ENCODE measurements at regions not wholly inside any gene's neighbourhood (a gene's known extent, or its start where the extent isn't known, plus 50 kb on each side); places are given as distances from the start of the nearest gene placed in this dataset.

DNA sequence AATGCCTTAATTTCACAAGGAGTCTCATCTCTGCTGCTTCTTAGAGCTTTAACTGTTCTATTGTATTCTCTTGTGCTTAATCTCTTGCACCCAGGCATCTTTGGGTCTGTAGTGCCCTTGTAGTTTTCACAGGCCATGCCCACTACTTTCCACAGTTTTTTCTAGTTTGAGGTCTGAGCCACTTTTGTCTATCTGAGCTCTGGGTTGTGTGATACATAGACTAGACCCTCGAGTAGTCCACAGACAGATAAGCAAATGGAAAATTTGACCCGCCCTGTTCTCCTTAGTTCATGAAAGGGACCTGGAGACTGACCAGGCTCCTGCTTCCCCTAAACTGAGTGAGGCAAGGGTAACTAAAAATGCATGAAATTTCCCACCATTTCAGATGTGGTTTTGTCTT, 466.8 kb upstream of the ZEB2 start:
- no peak overlapping the region for H3K4me3 ChIP-seq (ENCODE audit: low read depth in 1 of 2, low read length in 1 of 2)
- TF ChIP-seq, protein P1, sequence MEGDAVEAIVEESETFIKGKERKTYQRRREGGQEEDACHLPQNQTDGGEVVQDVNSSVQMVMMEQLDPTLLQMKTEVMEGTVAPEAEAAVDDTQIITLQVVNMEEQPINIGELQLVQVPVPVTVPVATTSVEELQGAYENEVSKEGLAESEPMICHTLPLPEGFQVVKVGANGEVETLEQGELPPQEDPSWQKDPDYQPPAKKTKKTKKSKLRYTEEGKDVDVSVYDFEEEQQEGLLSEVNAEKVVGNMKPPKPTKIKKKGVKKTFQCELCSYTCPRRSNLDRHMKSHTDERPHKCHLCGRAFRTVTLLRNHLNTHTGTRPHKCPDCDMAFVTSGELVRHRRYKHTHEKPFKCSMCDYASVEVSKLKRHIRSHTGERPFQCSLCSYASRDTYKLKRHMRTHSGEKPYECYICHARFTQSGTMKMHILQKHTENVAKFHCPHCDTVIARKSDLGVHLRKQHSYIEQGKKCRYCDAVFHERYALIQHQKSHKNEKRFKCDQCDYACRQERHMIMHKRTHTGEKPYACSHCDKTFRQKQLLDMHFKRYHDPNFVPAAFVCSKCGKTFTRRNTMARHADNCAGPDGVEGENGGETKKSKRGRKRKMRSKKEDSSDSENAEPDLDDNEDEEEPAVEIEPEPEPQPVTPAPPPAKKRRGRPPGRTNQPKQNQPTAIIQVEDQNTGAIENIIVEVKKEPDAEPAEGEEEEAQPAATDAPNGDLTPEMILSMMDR (IDR thresholded peaks at IDR 0.05) = no peak
- no peaks in the 10 kb centered on the region for H3K9me3 ChIP-seq

DNA sequence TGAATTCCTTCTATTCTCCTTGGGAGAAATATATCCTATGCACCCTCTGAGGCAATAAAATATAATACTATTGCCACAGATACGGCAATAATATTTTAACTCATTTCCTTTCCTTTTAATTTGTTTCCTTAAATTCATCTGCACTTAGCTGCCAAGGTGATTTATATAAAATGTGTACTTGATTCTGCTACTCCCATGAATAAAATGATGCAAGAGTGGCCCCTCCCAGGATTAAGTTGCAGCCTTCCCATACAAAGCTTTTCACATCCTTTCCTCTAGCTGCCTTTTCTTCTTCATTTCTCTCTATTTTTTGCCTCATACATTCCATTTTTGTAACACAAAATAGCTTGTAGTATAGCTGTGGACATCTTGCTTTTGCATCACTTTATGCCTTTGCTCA, 464.1 kb upstream of the ZEB2 start:
- TF ChIP-seq, protein P1 (IDR thresholded peaks at IDR 0.05) = no peak
- Histone ChIP-seq H3K27me3 (no peaks in the 10 kb centered on the region), H3K4me3 (ENCODE audit: low read depth in 1 of 2, low read length in 1 of 2) (no peak overlapping the region), H3K36me3 (no peaks in the 10 kb centered on the region), H3K27ac (no peak overlapping the region), H3K4me1 (ENCODE audit: control insufficient read depth in 1 of 2, insufficient read depth in 1 of 2, low read depth in 1 of 2, low read length in 1 of 2) (peaks cover 0 to 4% of the 10 kb centered on the region in 2 experiments), H3K9me3 (no peaks in the 10 kb centered on the region)

More for the DNA sequence above, 466.8 kb upstream of the ZEB2 start:
- H3K27me3 ChIP-seq = no peaks in the 10 kb centered on the region
- no peaks in the 10 kb centered on the region for H3K36me3 ChIP-seq
- no peak overlapping the region for H3K27ac ChIP-seq
- peaks cover 0 to 4% of the 10 kb centered on the region in 2 experiments for H3K4me1 ChIP-seq (ENCODE audit: control insufficient read depth in 1 of 2, insufficient read depth in 1 of 2, low read depth in 1 of 2, low read length in 1 of 2)

DNA sequence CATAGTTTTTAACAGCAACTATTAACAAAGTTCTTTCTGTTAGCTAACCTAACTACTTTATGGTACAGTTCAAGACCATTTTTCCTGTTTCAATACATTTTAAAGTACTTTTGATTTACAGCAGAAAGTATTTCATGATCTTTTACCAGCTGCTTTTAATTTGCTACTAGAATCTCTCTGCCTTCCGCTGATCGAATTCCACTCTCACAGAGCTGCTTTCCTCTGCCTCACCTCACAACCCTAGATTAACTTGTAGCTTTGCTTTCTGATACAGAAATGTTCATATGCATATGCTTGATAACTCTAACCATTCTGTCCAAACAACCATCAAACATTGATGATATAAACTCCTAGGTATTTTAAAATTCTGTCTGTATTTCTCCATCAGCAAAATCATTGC, 463.2 kb upstream of the ZEB2 start:
- no peaks in the 10 kb centered on the region for H3K4me1 ChIP-seq (ENCODE audit: control insufficient read depth in 1 of 2, insufficient read depth in 1 of 2, low read depth in 1 of 2, low read length in 1 of 2)
- H3K36me3 ChIP-seq = no peaks in the 10 kb centered on the region
- TF ChIP-seq, protein P1 (IDR thresholded peaks at IDR 0.05) = no peak
- no peaks in the 10 kb centered on the region for H3K27me3 ChIP-seq
- no peak overlapping the region for H3K4me3 ChIP-seq (ENCODE audit: low read depth in 1 of 2, low read length in 1 of 2)
- no peak overlapping the region for H3K27ac ChIP-seq
- H3K9me3 ChIP-seq = no peaks in the 10 kb centered on the region

DNA sequence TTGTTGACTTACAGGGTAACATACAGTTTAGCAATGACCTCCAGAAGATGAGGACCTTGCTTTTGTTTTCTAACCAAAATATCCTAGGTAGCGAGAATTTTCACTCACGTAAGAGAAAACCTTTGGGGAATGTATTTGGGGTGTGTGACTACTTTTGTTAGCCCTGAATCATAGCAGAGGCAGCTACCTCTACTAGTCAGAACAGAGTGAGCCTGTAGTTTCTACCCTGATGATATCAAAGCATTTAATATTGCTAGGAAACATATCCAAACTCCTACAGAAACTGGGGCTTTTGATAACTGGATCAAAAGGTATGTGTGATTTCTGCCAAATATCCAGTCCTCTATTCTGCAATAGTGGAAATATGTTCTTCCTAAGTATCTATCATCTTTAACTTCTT, 462.6 kb upstream of the ZEB2 start:
- no peak overlapping the region for H3K27ac ChIP-seq
- no peaks in the 10 kb centered on the region for H3K4me1 ChIP-seq (ENCODE audit: control insufficient read depth in 1 of 2, insufficient read depth in 1 of 2, low read depth in 1 of 2, low read length in 1 of 2)
- TF ChIP-seq, protein P1 (IDR thresholded peaks at IDR 0.05) = no peak

DNA sequence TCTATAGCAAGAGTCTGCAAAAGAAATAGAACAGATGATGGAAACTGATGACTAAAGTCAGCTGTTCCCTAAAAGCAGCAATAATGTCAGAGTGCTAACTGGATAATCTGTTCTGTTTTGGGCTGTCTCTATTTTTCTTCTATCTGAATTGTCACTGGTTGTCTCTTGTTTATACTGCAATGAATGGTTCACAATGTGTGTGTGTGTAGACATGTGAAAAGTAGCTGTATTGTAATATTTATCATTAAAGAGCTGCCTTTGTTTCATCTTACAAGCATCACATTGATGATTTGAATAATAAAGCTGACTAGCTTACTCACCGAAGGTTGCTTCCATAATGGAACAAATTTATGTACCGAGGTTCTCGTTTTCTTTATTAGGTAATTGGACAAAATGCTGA, 456.0 kb upstream of the ZEB2 start:
- H3K4me1 ChIP-seq (ENCODE audit: control insufficient read depth in 1 of 2, insufficient read depth in 1 of 2, low read depth in 1 of 2, low read length in 1 of 2) = no peaks in the 10 kb centered on the region
- TF ChIP-seq, protein P1 (IDR thresholded peaks at IDR 0.05) = no peak
- H3K9me3 ChIP-seq = no peaks in the 10 kb centered on the region
- H3K27me3 ChIP-seq = no peaks in the 10 kb centered on the region
- H3K27ac ChIP-seq = no peak overlapping the region
- no peaks in the 10 kb centered on the region for H3K36me3 ChIP-seq
- H3K4me3 ChIP-seq (ENCODE audit: low read depth in 1 of 2, low read length in 1 of 2) = no peak overlapping the region

More for the DNA sequence above, 462.6 kb upstream of the ZEB2 start:
- H3K27me3 ChIP-seq = no peaks in the 10 kb centered on the region
- H3K36me3 ChIP-seq = no peaks in the 10 kb centered on the region
- H3K9me3 ChIP-seq = no peaks in the 10 kb centered on the region
- H3K4me3 ChIP-seq (ENCODE audit: low read depth in 1 of 2, low read length in 1 of 2) = no peak overlapping the region

DNA sequence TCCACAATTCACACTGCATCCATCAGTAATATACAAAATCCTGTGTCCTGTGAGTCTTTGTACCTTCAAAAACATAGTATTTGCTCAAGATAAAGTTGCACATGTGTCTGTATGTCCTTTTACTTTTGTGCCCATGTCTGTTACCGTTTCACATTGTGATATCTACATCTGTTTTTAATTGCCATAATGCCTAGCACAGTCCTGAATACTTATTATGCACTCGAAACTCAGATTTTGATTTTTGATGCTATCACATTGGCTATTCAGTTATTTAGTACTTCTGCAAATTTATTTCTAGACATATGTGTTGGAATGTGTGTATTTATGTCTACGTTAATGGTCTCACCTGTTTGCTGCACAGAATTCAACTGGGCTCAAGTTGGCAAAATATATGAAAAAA, 452.8 kb upstream of the ZEB2 start:
- H3K4me1 ChIP-seq (ENCODE audit: control insufficient read depth in 1 of 2, insufficient read depth in 1 of 2, low read depth in 1 of 2, low read length in 1 of 2) = no peaks in the 10 kb centered on the region
- TF ChIP-seq, protein P1 (IDR thresholded peaks at IDR 0.05) = no peak
- H3K27ac ChIP-seq = no peak overlapping the region
- H3K27me3 ChIP-seq = no peaks in the 10 kb centered on the region
- peaks cover 9% of the 10 kb centered on the region for H3K9me3 ChIP-seq
- no peaks in the 10 kb centered on the region for H3K36me3 ChIP-seq
- no peak overlapping the region for H3K4me3 ChIP-seq (ENCODE audit: low read depth in 1 of 2, low read length in 1 of 2)

Measured in neutrophil (primary cell).